Kidney capillary endothelial cell (primary cell): ENCODE measurements at regions not wholly inside any gene's neighbourhood (a gene's known extent, or its start where the extent isn't known, plus 50 kb on each side); places are given as distances from the start of the nearest gene placed in this dataset.
"Not testable (repeated sequence)": the region's sequence is repeated elsewhere in the genome, so short reads cannot be mapped to it uniquely, and the experiment has no call there.

ENCODE experiments used
- DNase-seq: peaks from one replicate; pipeline ENCODE4 v3.0.0-alpha.2; 2018; ENCODE audit warnings: low spot score

GRCh38 chr3:166663194-166663593 is 716.9 kb downstream of the ZBBX start:
- DNase-seq, result no peak

- no peak for DNase-seq
Observed at GRCh38 chr3:166661621-166662020, 718.5 kb downstream of the ZBBX start.

DNA sequence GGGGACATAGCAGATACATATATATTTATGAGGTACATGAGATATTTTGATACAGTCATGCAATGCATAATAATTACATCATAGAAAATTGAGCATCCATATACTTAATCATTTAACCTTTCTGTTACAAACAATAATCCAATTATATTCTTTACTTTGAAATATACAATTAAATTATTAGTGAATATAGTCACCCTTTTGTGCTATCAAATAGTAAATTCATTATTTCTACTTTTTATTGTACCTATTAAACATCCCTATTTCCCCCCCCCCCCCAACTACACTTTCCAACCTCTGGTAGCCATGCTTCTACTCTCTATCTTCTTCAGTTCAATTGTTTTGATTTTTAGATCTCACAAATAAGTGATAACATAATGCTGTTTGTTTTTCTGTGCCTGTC is 719.1 kb downstream of the ZBBX start:
- DNase-seq, result no peak

DNA sequence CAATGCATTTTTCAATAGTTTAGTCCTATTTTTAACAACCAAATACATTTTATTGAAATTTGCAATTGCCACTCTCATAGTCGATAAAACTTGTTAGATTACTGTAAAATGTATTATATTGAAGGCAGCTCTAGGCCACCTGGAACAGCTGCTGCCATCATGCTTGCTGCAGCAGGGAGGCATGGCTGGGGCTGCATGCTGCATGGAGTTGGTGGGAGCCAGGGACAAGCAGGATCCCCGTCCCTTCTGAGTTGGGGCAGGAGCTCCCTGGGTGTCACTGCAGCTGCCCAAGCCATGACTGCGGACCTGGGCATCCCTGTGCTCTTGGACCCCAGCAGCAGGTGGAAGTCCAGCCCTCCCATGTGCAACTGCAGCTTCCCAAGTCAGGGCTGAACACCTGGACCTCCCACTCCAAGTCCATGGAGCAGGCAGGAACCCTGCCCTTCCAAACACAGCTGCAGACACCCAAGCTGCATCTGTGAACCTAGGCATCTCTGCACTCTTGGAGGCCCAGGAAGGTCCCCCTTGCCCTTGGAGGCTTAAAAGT is 742.0 kb downstream of the ZBBX start:
- no peak for DNase-seq

DNA sequence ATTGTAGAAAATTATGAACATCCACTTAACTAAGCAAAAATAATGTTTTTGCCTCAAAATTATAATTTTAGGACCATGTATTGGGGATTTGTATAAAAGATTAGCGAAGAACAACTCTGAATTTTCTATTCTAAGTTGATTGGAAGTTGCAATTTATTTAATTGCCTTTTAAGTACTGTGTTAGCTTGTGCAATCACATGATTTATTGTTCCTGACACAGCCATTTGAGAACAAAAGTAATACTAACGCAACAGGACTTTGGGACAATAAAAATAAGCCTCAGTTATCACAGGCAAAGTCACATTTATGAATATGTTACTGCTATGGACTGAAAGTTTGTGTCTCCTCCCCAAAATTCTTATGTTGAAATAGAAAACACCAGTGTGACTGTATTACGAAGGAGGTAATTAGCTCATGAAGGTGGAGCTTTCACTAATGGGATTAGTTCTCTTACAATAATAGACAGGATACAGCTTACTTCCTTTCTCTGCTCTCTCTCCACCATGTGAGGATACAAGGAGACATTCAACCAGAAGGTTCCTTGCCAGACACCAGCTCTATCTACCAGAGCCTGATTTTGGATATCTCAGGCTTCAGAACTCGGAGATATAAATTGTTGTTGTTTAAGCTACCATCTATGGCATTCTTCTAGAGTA is 745.9 kb downstream of the ZBBX start:
- DNase-seq, result no peak

GRCh38 chr3:166630190-166630589 is 749.9 kb downstream of the ZBBX start:
- DNase-seq, result no peak

- no peak for DNase-seq
Observed at GRCh38 chr3:166613365-166613764, 766.7 kb downstream of the ZBBX start.

- not testable (repeated sequence) for DNase-seq
Observed at GRCh38 chr3:166612761-166613160, 767.3 kb downstream of the ZBBX start.

DNA sequence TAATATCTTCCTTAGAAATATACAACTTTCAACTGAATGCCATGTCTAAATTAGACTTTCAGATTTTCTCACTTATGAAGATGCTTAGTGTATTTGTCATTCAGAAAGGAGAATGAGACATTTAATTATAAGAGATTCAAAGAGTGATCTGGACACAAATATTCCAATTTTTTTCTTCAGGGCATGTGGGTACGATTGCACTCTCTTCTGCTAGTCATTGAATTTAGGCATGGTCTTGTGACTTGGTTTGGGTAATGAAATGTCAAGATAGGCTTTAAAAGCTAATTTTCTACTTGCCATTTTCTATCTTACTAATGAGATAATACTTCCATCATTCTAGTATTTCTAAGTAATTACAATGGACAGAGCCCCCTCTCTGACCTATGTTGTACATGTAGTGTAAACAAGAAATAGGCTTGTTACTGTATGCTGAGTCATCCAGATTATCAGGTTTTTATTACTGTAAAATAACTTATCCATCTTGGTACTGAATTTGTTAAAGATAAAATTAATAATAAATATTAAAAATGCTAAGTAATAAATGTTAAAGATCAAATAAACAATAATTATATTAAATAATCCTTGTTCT is 770.8 kb upstream of the BCHE start:
- DNase-seq, result no peak

DNA sequence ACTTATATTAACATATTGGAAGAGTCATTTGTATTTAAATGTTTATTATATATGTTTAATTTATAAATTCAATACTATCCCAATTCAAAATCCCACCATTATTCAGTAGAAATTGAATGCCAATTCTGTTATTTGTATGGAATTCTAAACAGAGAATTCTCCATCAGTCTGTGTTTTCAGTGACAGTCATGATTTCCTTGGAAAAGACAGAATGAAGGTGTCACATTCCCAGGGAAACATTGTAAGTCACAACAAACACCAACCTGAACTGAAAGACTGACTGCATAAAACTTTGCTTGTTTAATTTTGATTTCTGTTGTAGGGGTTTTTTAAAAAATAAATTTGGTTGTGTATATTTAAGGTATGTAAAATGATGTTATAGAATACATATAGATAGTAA is 769.8 kb upstream of the BCHE start:
- DNase-seq, result no peak

- no peak for DNase-seq
Observed at GRCh38 chr3:166593776-166594175, 756.6 kb upstream of the BCHE start.

DNA sequence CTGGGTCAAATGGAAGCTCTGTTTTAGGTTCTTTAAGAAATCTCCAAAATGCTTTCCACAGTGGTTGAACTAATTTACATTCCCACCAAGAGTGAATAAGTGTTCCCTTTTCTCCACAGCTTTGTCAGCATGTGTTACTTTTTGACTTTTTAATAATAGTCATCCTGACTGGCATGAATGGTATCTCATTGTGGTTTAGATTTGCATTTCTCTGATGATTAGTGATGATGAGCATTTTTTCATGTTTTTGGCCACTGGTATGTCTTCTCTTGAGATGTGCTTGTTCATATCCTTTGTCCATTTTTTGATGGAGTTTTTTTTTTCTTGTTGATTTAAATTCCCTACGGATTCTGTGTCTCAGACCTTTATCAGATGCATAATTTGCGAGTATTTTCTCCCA is 745.0 kb upstream of the BCHE start:
- no peak for DNase-seq

DNA sequence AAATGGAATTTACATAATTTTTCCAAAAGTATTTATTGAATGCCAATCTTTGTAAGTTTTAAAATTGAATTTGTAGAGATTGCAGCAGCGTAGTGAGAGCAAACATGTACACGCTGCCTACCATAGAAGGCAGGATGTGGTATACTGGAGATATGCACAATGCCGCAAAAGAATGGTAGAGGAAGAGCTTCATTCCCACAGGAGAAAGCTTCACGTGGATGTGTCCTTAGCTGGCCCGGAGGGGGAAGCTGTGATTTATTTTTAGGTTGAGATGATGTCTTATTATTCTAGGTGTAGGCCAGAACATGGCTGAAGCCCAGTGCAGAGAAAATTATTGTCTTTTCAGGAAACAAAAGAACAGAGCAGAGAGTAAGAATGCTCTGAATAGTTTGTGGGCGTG is 743.3 kb upstream of the BCHE start:
- DNase-seq, result no peak

DNA sequence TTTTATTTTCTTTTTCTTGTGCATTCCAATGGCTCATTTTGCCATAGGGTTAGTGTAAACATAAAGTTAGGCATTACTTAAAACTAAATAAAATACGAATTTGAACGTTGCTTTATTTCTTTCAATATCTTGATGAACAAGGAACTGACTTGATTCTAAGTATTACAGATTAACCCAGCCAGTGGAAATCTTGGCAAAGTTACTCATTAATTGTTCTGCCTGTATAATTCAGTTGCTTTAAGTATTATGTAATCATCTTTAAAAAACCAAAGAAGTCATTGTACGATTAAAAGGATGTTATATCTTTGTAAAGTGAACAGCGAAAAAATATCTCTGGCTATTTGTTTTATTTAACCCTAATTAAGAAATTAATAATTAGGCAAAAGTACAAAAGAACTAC is 737.9 kb upstream of the BCHE start:
- no peak for DNase-seq

DNA sequence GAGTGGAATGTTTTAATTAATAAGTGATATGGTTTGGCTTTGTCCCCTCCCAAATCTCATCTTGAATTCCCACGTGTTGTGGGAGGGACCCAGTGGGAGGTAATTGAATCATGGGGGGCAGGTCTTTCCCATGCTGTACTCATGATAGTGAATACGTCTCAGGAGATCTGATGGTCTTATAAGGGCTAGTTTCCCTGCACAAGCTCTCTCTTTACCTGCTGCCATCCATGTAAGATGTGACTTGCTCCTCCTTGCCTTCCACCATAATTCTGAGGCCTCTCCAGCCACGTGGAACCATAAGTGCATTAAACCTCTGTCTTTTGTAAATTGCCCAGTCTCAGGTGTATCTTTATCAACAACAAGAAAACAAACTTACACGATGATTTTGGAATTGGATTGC is 734.5 kb upstream of the BCHE start:
- DNase-seq, result not testable (repeated sequence)

DNA sequence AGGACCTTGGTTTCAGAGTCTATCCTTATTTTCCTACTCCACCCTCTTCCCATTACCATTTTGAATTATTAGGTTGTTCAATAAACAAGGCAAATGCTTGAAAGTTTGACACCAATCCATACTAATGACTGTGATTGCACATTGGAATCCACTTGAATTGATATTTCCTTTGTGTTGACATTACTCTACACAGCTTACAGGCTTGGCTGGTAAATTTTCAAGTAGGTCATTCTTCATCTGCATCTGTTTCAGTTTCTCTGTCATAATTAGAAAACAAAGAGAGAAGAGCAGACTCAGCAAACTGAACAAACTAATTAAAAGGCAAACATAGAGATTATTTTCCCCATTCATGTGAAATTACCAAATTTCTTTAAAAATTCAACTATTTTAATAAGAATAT is 732.9 kb upstream of the BCHE start:
- no peak for DNase-seq

GRCh38 chr3:166569589-166569988 is 732.4 kb upstream of the BCHE start:
- DNase-seq, result no peak

- no peak for DNase-seq
Observed at GRCh38 chr3:166560253-166560652, 723.0 kb upstream of the BCHE start.

DNA sequence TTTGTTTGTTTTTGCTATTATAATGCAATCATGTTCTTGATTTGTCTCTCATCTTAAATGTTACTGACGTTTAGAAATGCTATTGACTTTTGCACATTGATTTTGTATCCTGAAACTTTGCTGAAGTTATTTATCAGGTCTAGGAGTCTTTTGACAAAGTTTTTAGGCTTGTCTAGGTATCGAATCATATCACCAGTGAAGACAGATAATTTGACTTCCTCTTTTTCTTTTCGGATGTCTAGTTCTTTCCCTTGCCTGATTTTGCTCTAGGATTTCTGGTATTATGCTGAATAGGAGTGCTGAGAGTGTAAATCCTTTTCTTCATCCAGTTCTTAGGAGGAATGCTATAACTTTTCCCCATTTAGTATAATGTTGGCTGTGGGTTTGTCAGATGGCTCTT is 719.7 kb upstream of the BCHE start:
- no peak for DNase-seq

- no peak for DNase-seq
Observed at GRCh38 chr3:166554023-166554422, 716.8 kb upstream of the BCHE start.

- DNase-seq, result no peak
Observed at GRCh38 chr3:166533740-166534139, 696.5 kb upstream of the BCHE start.

DNA sequence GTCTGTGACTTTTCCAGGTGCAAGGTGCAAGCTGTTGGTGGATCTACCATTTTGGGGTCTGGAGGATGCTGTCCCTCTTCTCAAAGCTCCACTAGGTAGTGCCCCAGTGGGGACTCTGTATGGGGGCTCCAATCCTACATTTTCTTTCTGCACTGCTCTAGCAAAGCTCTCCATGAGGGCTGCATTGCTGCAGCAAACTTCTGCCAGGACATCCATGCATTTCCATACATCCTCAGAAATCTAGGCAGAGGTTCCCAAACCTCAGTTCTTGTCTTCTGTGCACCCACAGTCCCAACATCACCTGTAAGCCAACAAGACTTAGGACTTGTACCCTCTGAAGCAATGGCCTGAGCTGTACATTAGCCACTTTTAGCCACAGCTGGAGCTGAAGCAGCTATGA is 694.5 kb upstream of the BCHE start:
- no peak for DNase-seq

GRCh38 chr3:166527325-166527724 is 690.1 kb upstream of the BCHE start:
- DNase-seq, result no peak

GRCh38 chr3:166526881-166527280 is 689.7 kb upstream of the BCHE start:
- no peak for DNase-seq
